CD4-positive, alpha-beta T cell treated with Interleukin-10 for 1 hour (primary cell): ENCODE measurements at regions not wholly inside any gene's neighbourhood (a gene's known extent, or its start where the extent isn't known, plus 50 kb on each side); places are given as distances from the start of the nearest gene placed in this dataset.

Experiments
- DNase-seq: peaks from one replicate; pipeline ENCODE4 v3.0.0-alpha.2; 2020

- DNase-seq, result no peak
These were observed 150.4 kb upstream of the MAX start for GRCh38 chr14:65252482-65253255.

DNA sequence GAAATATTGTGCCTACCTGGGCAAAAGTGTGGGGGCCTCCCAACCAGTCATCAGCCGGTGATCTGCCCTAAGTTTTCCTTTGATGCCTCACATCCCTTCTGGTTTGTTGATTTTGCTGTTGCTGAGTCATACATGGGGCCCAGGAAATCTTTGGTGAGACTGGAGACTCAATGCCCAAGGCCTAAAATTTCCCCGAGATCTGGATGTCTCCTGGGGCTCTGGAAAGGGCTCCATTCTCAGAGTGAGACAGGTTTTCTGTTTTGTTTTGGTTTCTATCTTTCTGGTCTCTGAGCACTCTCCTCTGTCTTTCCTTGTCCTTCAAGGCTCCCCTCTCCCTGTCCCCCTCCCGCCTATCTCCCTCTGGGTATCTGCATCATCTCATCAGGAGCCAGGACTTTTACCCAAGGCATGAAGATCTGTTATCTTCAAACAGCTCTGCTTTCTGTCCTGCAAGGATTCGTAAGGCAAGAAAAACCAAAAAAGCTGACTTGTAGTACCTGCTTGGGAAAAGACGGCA lies 152.8 kb upstream of the MAX start:
- DNase-seq, result no peak

DNA sequence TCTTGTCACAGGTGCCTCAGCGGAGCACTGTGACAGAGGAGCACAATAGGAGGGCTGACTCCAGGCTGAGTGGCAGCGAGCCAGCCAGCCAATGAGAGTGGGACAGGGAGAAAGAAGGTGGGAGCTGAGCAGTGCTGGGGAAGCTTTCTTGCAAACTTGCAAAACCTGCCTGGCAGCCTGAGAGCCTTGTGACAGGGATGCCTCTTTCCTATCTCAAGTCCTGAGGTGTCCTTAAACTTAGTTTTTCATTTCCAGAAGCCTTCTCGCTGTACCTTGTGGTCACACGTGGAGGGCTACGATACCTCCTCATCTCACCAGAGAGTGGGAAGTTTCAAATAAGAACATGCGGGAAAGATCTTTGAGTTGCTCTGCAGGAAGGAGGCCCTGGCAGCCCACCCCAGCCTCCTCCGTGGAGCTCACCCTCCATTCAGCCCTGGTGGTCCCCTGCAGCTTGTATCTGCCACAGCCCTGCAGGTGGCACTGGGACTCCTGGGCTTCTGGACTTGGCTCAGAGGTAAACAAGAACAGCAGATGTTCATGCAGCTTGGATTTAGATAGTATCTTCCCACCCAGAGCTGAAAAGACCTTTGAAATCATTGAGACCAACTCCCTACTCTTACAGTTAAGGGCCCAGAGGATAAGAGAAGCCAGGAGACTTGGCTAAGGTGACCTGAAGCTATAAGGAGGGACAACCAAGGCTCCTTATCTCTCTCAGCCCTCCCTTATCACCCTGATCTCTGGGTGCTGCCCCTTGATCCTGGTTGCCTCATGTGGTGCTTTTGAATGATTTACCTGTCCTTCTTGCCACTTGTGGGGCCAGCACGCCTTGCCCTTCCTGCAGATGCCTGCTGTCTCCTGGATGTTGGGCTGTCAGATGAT lies 153.5 kb upstream of the MAX start:
- DNase-seq, result no peak

DNA sequence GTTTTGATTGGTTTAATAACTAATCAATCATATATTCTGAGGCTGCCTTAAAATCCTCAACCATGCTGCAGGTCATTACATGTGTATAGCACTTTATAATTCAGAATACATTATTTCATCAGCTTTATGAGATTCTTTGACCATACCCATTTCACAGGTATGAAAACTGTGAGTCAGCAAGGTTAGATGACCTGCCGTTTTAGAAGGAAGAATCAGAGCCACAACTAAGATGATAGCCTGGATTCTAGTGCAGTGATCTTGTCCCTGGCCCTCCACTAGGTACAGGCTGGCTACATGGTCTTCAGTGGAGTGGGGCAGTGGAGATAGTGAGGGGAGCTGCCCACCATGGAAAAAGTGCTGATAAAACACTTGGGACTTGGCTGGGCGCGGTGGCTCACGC lies 154.4 kb upstream of the MAX start:
- DNase-seq, result no peak

DNA sequence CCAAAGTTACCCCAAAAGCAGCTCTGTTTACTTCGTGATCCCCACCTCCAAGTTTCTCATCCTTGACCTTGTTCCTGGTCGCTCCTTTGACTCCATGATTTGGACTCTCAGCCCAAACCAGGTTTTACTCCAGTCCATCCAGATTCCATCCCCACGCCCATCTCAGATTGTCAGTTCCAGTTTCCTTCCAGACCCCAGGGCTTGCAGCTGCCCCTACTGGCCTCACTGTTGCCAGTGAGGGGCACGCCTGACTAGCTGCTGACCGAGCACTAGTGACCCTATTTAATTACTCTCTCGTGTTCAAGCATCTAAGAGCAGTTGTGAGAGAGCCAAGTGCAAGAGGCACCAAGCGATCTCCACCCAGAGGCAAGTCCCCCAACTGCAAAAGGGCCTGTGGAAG lies 155.1 kb upstream of the FUT8 start:
- DNase-seq, result no peak

GRCh38 chr14:65258391-65258790 lies 154.1 kb upstream of the FUT8 start:
- no peak for DNase-seq

DNA sequence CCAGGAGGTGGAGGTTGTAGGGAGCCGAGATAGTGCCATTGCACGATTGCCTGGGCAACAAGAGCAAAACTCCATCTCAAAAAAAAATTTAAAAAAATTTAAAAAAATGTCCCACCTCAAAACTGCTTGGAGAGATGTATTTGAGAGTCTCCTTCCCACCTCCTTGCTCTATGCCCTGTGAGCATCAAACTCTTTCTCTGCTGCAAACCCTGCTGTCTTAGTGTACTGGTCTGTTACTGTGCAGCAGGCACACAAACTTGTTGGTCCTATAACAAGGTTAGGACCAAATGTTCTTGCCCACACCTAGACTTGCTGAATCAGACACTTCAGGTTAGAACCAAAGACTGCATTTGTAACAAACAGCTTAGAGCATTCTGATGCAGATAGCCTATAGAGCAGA lies 153.5 kb upstream of the FUT8 start:
- no peak for DNase-seq

- no peak for DNase-seq
These were observed 151.7 kb upstream of the FUT8 start for GRCh38 chr14:65260786-65261185.

GRCh38 chr14:65261425-65261920 lies 151.1 kb upstream of the FUT8 start:
- no peak for DNase-seq

GRCh38 chr14:65261946-65262345 lies 150.6 kb upstream of the FUT8 start:
- DNase-seq, result no peak

GRCh38 chr14:65263177-65263788 lies 149.2 kb upstream of the FUT8 start:
- DNase-seq, result no peak

DNA sequence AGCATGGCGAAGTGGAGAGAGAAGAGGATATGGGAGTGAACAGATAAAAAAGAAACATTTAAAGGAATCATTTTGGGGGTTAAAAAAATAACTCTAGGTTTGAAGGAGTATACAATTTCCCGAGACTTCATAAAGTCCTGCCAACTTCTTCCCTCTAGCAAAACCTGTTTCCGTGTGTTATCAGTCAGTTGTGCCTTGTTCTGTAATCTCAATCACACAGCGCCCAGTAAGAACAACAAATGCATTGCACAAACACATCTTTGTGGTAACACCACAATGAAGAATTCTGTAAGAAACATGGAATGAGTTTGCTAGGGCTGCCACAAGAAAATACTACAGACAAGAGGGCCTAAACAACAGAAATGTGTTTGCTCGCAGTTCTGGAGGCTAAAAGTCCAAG lies 144.7 kb upstream of the FUT8 start:
- no peak for DNase-seq

DNA sequence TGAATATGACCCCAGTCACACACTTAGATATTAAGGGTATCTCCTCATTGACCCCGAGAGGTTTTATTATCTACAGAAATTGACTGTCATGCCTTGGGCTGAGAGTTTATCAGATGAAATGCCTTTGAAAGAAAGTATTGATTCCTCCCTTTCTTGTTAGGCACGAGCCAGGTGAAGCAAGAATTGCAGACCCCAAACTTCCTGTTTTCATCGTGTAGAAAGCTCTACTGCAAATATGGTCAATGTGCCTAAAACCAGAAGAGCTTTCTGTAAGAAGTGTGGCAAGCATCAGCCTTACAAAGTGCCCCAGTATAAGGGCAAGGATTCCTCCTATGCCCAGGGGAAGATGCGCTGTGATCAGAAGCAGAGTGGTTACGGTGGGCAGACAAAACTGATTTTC lies 143.9 kb upstream of the FUT8 start:
- no peak for DNase-seq

DNA sequence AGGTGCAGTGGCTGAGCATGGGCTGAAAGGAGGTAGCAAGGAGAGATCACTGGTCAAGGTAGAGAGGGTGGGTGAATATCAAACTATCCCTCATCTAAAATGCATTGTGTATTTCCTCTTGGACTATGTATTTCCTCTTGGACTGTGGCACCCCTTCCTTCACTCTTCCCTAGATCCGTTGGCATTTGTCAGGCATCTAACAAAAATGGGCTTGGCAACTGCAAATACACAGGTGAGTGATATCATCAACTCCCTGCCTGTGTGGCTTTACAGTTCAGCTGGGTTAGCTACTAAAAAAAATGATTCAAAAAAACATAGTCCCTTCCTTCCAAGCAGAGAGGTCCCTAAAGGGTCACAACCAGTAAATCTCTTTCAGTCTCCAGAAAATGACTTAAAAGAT lies 142.8 kb upstream of the FUT8 start:
- DNase-seq, result no peak

DNA sequence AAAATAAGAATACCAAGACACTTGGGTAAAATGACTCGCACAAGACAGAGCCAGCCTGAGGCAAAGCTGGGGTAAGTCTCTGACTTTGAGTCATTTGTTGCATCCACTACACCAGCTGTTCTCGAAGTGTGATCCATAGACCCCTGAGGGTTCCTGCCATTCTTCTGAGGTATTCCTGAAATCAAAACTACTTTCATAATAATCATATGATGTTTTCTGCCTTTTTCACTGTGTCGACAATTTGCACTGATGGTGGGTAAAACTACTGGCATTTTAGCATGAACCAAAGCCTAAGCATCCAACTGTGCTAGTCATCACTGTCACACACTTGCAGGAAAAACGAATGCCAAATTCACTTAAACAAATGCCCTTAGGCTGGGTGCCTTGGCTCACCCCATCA lies 135.5 kb upstream of the FUT8 start:
- DNase-seq, result no peak

GRCh38 chr14:65277580-65278270 lies 134.8 kb upstream of the FUT8 start:
- no peak for DNase-seq

GRCh38 chr14:65278589-65278988 lies 133.9 kb upstream of the FUT8 start:
- DNase-seq, result no peak

DNA sequence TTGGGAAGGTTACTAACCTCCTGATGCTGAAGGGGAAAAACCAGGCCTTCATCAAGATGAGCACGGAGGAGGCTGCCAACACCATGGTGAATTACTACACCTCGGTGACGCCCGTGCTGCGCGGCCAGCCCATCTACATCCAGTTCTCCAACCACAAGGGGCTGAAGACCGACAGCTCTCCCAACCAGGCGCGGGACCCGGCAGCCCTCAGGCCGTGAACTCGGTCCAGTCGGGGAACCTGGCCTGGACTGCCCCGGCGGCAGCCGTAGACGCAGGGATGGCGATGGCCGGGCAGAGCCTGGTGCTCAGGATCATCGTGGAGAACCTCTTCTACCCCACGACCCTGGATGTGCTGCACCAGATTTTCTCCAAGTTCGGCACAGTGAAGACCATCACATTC lies 133.0 kb upstream of the FUT8 start:
- DNase-seq, result no peak

GRCh38 chr14:65279958-65280357 lies 132.6 kb upstream of the FUT8 start:
- no peak for DNase-seq

DNA sequence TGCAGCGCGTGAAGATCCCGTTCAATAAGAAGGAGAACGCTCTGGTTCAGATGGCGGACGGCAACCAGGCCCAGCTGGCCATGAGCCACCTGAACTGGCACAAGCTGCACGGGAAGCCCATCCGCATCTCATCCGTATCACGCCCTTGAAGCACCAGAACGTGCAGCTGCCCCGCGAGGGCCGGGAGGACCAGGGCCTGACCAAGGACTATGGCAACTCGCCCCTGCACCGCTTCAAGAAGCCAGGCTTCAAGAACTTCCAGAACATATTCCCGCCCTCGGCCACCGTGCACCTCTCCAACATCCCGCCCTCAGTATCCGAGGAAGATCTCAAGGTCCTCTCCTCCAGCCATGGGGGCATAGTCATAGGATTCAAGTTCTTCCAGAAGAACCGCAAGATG lies 131.9 kb upstream of the FUT8 start:
- no peak for DNase-seq

GRCh38 chr14:65281991-65282895 lies 130.3 kb upstream of the FUT8 start:
- peak; percentile 31 for DNase-seq

DNA sequence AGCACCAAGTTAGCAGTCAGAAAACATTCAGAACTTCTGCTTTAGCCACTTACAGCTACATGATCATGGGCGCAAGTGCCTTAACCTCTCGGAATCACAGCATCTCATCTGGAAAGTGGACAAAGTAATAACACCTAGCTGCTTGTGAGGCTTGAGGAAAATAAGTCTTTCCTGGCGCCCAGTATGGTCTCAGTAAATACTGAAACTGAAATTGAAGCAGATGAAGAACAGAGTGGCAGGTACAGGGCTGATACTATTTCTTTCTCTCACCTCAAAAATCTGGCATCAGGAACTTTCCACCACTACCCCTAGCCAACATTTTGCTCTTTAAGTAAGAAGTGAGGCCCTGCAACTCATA lies 129.7 kb upstream of the FUT8 start:
- DNase-seq, result no peak
